SU-DHL-6 (cell line): ENCODE measurements at regions not wholly inside any gene's neighbourhood (a gene's known extent, or its start where the extent isn't known, plus 50 kb on each side); places are given as distances from the start of the nearest gene placed in this dataset.

Experiments used
- H2AFZ ChIP-seq: fragments of 200-600 bp; sonication (generic); 2 replicates; pipeline ENCODE4 v1.6.1; 2014; ENCODE audit warnings: low read depth, mild to moderate bottlenecking, moderate library complexity, mixed read lengths, antibody characterized with exemption, low read length; ENCODE audit not compliant: severe bottlenecking
- H3F3A ChIP-seq: fragments of 200-600 bp; shearing (Covaris generic); 2 replicates; pipeline ENCODE4 v1.6.0; 2016; ENCODE audit warnings: antibody characterized with exemption, mild to moderate bottlenecking; ENCODE audit not compliant: insufficient read depth
- H3K27ac ChIP-seq: fragments of 200-600 bp; sonication (generic); 2 replicates; pipeline ENCODE4 v1.5.1; 2016; ENCODE audit warnings: low read depth, mild to moderate bottlenecking, low read length, moderate library complexity, mixed read lengths
- H3K27me3 ChIP-seq: fragments of 200-600 bp; sonication (generic), shearing (Covaris generic); 2 replicates; pipeline ENCODE4 v1.6.0; 2014; ENCODE audit warnings: mild to moderate bottlenecking, low read length
- H3K36me3 ChIP-seq: fragments of 200-600 bp; sonication (generic); 2 replicates; pipeline ENCODE4 v1.6.1; 2014; ENCODE audit warnings: mild to moderate bottlenecking, low read length, mixed read lengths
- H3K4me2 ChIP-seq: fragments of 300-600, 200-600 bp; shearing (Covaris generic), sonication (generic); 2 replicates; pipeline ENCODE4 v1.6.0; 2014; ENCODE audit warnings: low read length, low read depth, mild to moderate bottlenecking; ENCODE audit not compliant: poor library complexity, severe bottlenecking
- H3K4me3 ChIP-seq: fragments of 200-600 bp; sonication (generic); 2 replicates; pipeline ENCODE4 v1.5.1; 2014; ENCODE audit warnings: antibody characterized with exemption, low read length, mild to moderate bottlenecking, mixed read lengths; ENCODE audit not compliant: insufficient read depth, poor library complexity, severe bottlenecking
- H3K79me2 ChIP-seq: fragments of 200-600 bp; sonication (generic); 2 replicates; pipeline ENCODE4 v1.6.1; 2014; ENCODE audit warnings: mild to moderate bottlenecking, low read length, moderate library complexity; ENCODE audit not compliant: insufficient read depth
- H3K9ac ChIP-seq: fragments of 200-600 bp; sonication (generic); 2 replicates; pipeline ENCODE4 v1.7.0; 2014; ENCODE audit warnings: mild to moderate bottlenecking, low read length
- H3K9me2 ChIP-seq: fragments of 200-600 bp; sonication (generic); replicated peaks from 2 replicates; pipeline ENCODE4 v1.6.1; 2014; ENCODE audit warnings: low read length; ENCODE audit not compliant: insufficient read depth
- H3K9me3 ChIP-seq: fragments of 200-600 bp; sonication (generic); 2 replicates; pipeline ENCODE4 v1.6.1; 2014; ENCODE audit warnings: low read length, mixed read lengths; ENCODE audit not compliant: insufficient read depth
- H4K20me1 ChIP-seq: fragments of 200-600 bp; sonication (generic); 2 replicates; pipeline ENCODE4 v1.6.1; 2014; ENCODE audit warnings: low read depth, mild to moderate bottlenecking, antibody characterized with exemption, low read length, moderate library complexity, mixed read lengths
- CTCF ChIP-seq: fragments of 200-600 bp; sonication (generic); IDR thresholded peaks from one replicate; pipeline ENCODE4 v1.5.1; 2017; ENCODE audit warnings: antibody characterized with exemption, mild to moderate bottlenecking, low read length, moderate library complexity; ENCODE audit not compliant: insufficient read depth, poor library complexity, severe bottlenecking
- EZH2phosphoT487 ChIP-seq: fragments of 200-600 bp; sonication (generic), shearing (Covaris generic); conservative IDR thresholded peaks from 2 replicates; pipeline ENCODE4 v1.6.1; 2018; ENCODE audit warnings: mild to moderate bottlenecking, antibody characterized with exemption, low read length, moderate library complexity, mixed read lengths

DNA sequence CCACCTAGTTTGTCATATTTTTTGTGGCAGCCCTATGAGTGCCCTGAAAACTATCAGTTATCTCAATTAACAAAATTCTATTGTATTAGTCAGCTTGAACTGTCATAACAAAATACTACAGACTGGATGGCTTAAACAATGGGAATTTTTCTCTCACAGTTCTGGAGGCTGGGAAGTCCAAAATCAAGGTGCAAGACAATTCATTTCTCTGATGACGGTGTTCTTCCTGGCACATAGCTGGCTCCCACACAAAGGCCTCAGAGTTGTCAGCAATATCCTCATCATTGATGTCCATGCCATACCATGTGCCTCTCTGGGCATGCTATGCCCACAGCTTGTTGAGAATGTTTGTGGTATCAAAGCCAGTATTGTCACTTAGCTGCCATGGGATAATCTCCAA lies 691.9 kb downstream of the NR2F1-AS1 start:
- no peak overlapping the region for H3K27ac ChIP-seq
- H4K20me1 ChIP-seq, result no peaks in the 10 kb centered on the region

GRCh38 chr5:92887254-92887653 lies 693.8 kb downstream of the NR2F1-AS1 start:
- Histone ChIP-seq H3K4me3 (no peak overlapping the region), H3K4me2 (no peak overlapping the region), H3K9me3 (no peaks in the 10 kb centered on the region), H3K27me3 (no peaks in the 10 kb centered on the region), H3K27ac (no peak overlapping the region), H3K9ac (no peak overlapping the region), H3K36me3 (no peaks in the 10 kb centered on the region), H2AFZ (no peak overlapping the region), H3K79me2 (no peaks in the 10 kb centered on the region), H3F3A (no peaks in the 10 kb centered on the region), H3K9me2 (no peaks in the 10 kb centered on the region), H4K20me1 (no peaks in the 10 kb centered on the region)
- TF ChIP-seq EZH2phosphoT487 (no peak), CTCF (no peak)

More for the DNA sequence above, 691.9 kb downstream of the NR2F1-AS1 start:
- TF ChIP-seq CTCF (no peak), EZH2phosphoT487 (no peak)
- Histone ChIP-seq H3K36me3 (no peaks in the 10 kb centered on the region), H3K9me3 (no peaks in the 10 kb centered on the region), H3K4me3 (no peak overlapping the region), H3F3A (no peaks in the 10 kb centered on the region), H3K9me2 (no peaks in the 10 kb centered on the region), H3K27me3 (no peaks in the 10 kb centered on the region), H3K4me2 (no peak overlapping the region), H2AFZ (no peak overlapping the region), H3K9ac (no peak overlapping the region), H3K79me2 (no peaks in the 10 kb centered on the region)

DNA sequence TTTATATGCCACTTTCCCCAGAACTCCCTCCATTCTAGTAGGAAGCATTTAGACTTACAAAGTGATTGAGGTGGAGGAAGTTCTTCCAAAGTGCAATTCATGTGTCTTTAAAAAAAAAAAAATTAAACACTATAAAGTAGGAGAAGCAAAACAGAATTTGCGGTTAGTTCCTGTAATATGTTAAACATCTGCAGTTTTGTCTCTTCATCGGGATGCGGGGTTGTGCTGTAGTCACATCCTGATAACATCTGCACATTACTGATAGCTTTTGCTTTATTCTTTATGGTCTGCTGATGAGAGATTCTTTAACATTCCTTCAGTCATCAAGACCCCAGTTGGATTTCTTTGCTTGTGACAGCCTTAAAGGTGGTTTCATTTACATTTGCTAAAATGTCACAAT lies 694.3 kb downstream of the NR2F1-AS1 start:
- TF ChIP-seq EZH2phosphoT487 (no peak), CTCF (no peak)
- H4K20me1 ChIP-seq, result no peaks in the 10 kb centered on the region
- H3K9me2 ChIP-seq, result no peaks in the 10 kb centered on the region
- no peaks in the 10 kb centered on the region for H3F3A ChIP-seq
- H3K36me3 ChIP-seq, result no peaks in the 10 kb centered on the region
- H3K4me2 ChIP-seq, result no peak overlapping the region
- H2AFZ ChIP-seq, result no peak overlapping the region
- H3K9ac ChIP-seq, result no peak overlapping the region
- no peak overlapping the region for H3K27ac ChIP-seq
- H3K27me3 ChIP-seq, result no peaks in the 10 kb centered on the region
- no peaks in the 10 kb centered on the region for H3K79me2 ChIP-seq
- H3K4me3 ChIP-seq, result no peak overlapping the region
- H3K9me3 ChIP-seq, result no peaks in the 10 kb centered on the region

GRCh38 chr5:92885950-92886349 lies 695.1 kb downstream of the NR2F1-AS1 start:
- Histone ChIP-seq H3K4me2 (no peak overlapping the region), H3K36me3 (no peaks in the 10 kb centered on the region), H3K9me3 (no peaks in the 10 kb centered on the region), H3K79me2 (no peaks in the 10 kb centered on the region), H3K27me3 (no peaks in the 10 kb centered on the region), H3K9me2 (no peaks in the 10 kb centered on the region), H3K27ac (no peak overlapping the region), H2AFZ (no peak overlapping the region), H3F3A (no peaks in the 10 kb centered on the region), H3K4me3 (no peak overlapping the region), H3K9ac (no peak overlapping the region), H4K20me1 (no peaks in the 10 kb centered on the region)
- TF ChIP-seq CTCF (no peak), EZH2phosphoT487 (no peak)
